ENCODE measurements at regions not wholly inside any gene's neighbourhood (a gene's known extent, or its start where the extent isn't known, plus 50 kb on each side); places are given as distances from the start of the nearest gene placed in this dataset.

GRCh38 chr13:73286942-73287620 lies 228.3 kb downstream of the KLF5 start:
- no peaks in the 10 kb centered on the region for H3K36me3 ChIP-seq (ENCODE audit: insufficient read depth)
- H3K4me3 ChIP-seq (IDR thresholded peaks at IDR 0.05; ENCODE audit: insufficient read depth, low read depth, low read length) = no peak overlapping the region
- no peak overlapping the region for H3K4me2 ChIP-seq
- no peaks in the 10 kb centered on the region for H3K79me2 ChIP-seq (ENCODE audit: insufficient read depth, low read depth)
- H2AFZ ChIP-seq (ENCODE audit: low read depth) = no peak overlapping the region
- no peaks in the 10 kb centered on the region for H3K4me1 ChIP-seq (ENCODE audit: low read depth, poor library complexity, severe bottlenecking)
- H3K9ac ChIP-seq = no peak overlapping the region
- no peaks in the 10 kb centered on the region for H3K27me3 ChIP-seq (ENCODE audit: insufficient read depth, low read depth)
- TF ChIP-seq, protein P1, sequence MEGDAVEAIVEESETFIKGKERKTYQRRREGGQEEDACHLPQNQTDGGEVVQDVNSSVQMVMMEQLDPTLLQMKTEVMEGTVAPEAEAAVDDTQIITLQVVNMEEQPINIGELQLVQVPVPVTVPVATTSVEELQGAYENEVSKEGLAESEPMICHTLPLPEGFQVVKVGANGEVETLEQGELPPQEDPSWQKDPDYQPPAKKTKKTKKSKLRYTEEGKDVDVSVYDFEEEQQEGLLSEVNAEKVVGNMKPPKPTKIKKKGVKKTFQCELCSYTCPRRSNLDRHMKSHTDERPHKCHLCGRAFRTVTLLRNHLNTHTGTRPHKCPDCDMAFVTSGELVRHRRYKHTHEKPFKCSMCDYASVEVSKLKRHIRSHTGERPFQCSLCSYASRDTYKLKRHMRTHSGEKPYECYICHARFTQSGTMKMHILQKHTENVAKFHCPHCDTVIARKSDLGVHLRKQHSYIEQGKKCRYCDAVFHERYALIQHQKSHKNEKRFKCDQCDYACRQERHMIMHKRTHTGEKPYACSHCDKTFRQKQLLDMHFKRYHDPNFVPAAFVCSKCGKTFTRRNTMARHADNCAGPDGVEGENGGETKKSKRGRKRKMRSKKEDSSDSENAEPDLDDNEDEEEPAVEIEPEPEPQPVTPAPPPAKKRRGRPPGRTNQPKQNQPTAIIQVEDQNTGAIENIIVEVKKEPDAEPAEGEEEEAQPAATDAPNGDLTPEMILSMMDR (conservative IDR thresholded peaks at IDR 0.05; ENCODE audit: low read depth, low read length) = no peak
- no peaks in the 10 kb centered on the region for H4K20me1 ChIP-seq (ENCODE audit: insufficient read depth)
- no peak overlapping the region for H3K27ac ChIP-seq

DNA sequence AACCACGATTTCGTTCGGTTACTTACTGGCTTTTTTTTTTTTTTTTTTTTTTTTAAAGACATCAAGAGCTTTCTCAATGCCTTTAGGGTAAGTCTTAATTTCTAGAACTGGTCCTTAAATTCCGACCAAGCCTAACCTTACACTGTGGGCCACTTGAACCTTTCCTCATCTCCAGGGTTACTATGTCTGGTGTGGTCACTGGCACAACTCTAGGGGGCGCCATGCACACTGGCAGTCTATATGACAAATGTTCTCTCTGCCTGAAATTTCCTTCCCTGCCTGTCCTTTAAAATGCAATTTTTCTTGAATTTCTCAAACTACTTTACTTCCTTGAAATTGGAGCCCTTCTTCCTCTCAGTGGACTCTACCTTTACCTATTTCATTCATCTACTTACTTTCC lies 227.4 kb downstream of the KLF5 start:
- Histone ChIP-seq H3K4me1 (ENCODE audit: low read depth, poor library complexity, severe bottlenecking) (no peaks in the 10 kb centered on the region), H3K36me3 (ENCODE audit: insufficient read depth) (no peaks in the 10 kb centered on the region), H3K27me3 (ENCODE audit: insufficient read depth, low read depth) (no peaks in the 10 kb centered on the region), H3K4me3 (IDR thresholded peaks at IDR 0.05; ENCODE audit: insufficient read depth, low read depth, low read length) (no peak overlapping the region), H2AFZ (ENCODE audit: low read depth) (no peak overlapping the region), H4K20me1 (ENCODE audit: insufficient read depth) (no peaks in the 10 kb centered on the region), H3K79me2 (ENCODE audit: insufficient read depth, low read depth) (no peaks in the 10 kb centered on the region), H3K9ac (no peak overlapping the region), H3K27ac (no peak overlapping the region), H3K4me2 (no peak overlapping the region)
- TF ChIP-seq, protein P1 (conservative IDR thresholded peaks at IDR 0.05; ENCODE audit: low read depth, low read length) = no peak

DNA sequence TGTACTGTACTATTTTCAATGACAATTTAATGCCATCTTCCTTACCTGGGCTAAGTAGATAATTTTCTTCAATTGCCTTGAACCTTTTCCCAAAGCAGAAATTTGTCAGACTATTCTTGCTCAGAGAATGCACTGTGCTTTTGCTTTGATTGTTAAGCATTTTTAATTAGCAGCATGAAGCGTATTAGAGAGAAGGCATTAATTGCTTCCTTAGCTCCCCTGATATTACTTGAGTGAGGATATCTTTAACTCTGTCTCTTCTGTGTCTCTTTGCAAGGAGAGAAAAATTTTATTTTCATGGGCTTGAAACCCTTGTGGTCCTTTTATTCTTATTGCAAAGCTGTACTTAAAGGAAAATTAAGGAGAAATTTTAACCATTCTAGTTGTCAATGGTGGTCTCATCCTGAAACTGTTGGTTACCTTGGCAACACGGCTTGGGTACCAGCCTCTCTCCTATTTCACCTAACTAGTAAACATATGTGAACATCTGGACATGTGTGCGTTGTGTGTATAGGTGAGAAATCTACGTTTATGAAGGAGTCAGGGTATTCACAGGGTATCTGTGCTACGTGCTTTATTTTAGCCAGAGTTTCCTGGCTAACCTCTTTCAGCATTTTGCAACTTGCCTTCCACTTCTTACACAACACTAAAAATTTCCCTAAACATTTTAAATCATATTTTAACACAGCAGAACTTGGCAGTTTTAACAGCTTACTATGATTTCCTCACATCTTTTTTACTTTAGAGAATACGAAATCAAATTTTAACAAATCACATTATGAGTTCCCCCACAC lies 225.5 kb downstream of the KLF5 start:
- Histone ChIP-seq H4K20me1 (ENCODE audit: insufficient read depth) (no peaks in the 10 kb centered on the region), H3K36me3 (ENCODE audit: insufficient read depth) (no peaks in the 10 kb centered on the region), H3K9ac (no peak overlapping the region), H2AFZ (ENCODE audit: low read depth) (no peak overlapping the region), H3K4me3 (IDR thresholded peaks at IDR 0.05; ENCODE audit: insufficient read depth, low read depth, low read length) (no peak overlapping the region), H3K4me2 (no peak overlapping the region), H3K79me2 (ENCODE audit: insufficient read depth, low read depth) (no peaks in the 10 kb centered on the region), H3K27me3 (ENCODE audit: insufficient read depth, low read depth) (no peaks in the 10 kb centered on the region), H3K27ac (no peak overlapping the region), H3K4me1 (ENCODE audit: low read depth, poor library complexity, severe bottlenecking) (no peaks in the 10 kb centered on the region)
- TF ChIP-seq, protein P1 (conservative IDR thresholded peaks at IDR 0.05; ENCODE audit: low read depth, low read length) = no peak

- H3K27ac ChIP-seq = no peak overlapping the region
- no peak overlapping the region for H3K4me2 ChIP-seq
- H2AFZ ChIP-seq (ENCODE audit: low read depth) = no peak overlapping the region
- no peaks in the 10 kb centered on the region for H3K79me2 ChIP-seq (ENCODE audit: insufficient read depth, low read depth)
- no peaks in the 10 kb centered on the region for H3K36me3 ChIP-seq (ENCODE audit: insufficient read depth)
- H3K4me3 ChIP-seq (IDR thresholded peaks at IDR 0.05; ENCODE audit: insufficient read depth, low read depth, low read length) = no peak overlapping the region
- H3K27me3 ChIP-seq (ENCODE audit: insufficient read depth, low read depth) = no peaks in the 10 kb centered on the region
- H3K4me1 ChIP-seq (ENCODE audit: low read depth, poor library complexity, severe bottlenecking) = no peaks in the 10 kb centered on the region
- H3K9ac ChIP-seq = no peak overlapping the region
- TF ChIP-seq, protein P1 (conservative IDR thresholded peaks at IDR 0.05; ENCODE audit: low read depth, low read length) = no peak
- no peaks in the 10 kb centered on the region for H4K20me1 ChIP-seq (ENCODE audit: insufficient read depth)
Measured at GRCh38 chr13:73283636-73284035, 224.8 kb downstream of the KLF5 start.
